Endothelial cell of umbilical vein (primary cell): ENCODE measurements at regions not wholly inside any gene's neighbourhood (a gene's known extent, or its start where the extent isn't known, plus 50 kb on each side); places are given as distances from the start of the nearest gene placed in this dataset.

Experiments
- BruUV-seq: library from RNA; stranded (reverse); fragments of 400-500 nt; replicated peaks from 2 replicates; lab custom pipeline; 2021; lab: Mats Ljungman, UMichigan
- CTCF ChIA-PET: fragments of 300-600, 350-600 bp; sonication (Branson Sonifier 250); formaldehyde crosslinking; loops from one replicate; lab custom pipeline; 2021; ENCODE audit warnings: antibody characterized with exemption, inconsistent platforms; lab: Charles Lee
- POLR2A ChIA-PET: fragments of 300-600, 350-600 bp; sonication (Branson Sonifier 250); formaldehyde crosslinking; loops from one replicate; lab custom pipeline; 2021; ENCODE audit warnings: antibody characterized with exemption, inconsistent platforms; lab: Charles Lee
- DNase-seq: peaks from one replicate; pipeline ENCODE4 v3.0.0-alpha.2; 2011; ENCODE audit warnings: low read depth, low spot score
- FAIRE-seq: peaks from 2 replicates; lab custom pipeline; 2011; peaks lifted over from hg19 to GRCh38; lab: Jason Lieb, UNC
- H2AFZ ChIP-seq: 2 replicates; pipeline ENCODE4 v1.6.0; 2012; ENCODE audit warnings: low read depth, low read length, control low read depth, inconsistent platforms
- H3K27ac ChIP-seq: 2 replicates; pipeline ENCODE4 v1.5.1; 2011; ENCODE audit warnings: low read depth, mild to moderate bottlenecking, control low read depth, low read length, moderate library complexity; ENCODE audit not compliant: insufficient read depth
- H3K27me3 ChIP-seq, 2 experiments: 2 replicates each; pipeline versions ENCODE4 v1.6.0 to v1.6.1; 2011; ENCODE audit warnings: low read length in 2 of 2, mixed read lengths in 1 of 2; ENCODE audit not compliant: control insufficient read depth in 2 of 2, insufficient read depth in 2 of 2
- H3K36me3 ChIP-seq, 2 experiments: 2 replicates in 1 of 2; 3 replicates in 1 of 2; pipeline ENCODE4 v1.5.1; 2011; ENCODE audit warnings: low read length in 2 of 2, mild to moderate bottlenecking in 1 of 2, moderate library complexity in 1 of 2; ENCODE audit not compliant: control insufficient read depth in 2 of 2, insufficient read depth in 2 of 2; ENCODE audit errors: extremely low read depth in 1 of 2
- H3K4me1 ChIP-seq: 3 replicates; pipeline ENCODE4 v1.5.1; 2011; ENCODE audit warnings: mild to moderate bottlenecking, low read length; ENCODE audit not compliant: control insufficient read depth, insufficient read depth; ENCODE audit errors: extremely low read depth
- H3K4me2 ChIP-seq: 2 replicates; pipeline ENCODE4 v1.6.1; 2011; ENCODE audit warnings: low read length, control low read depth, mixed read lengths; ENCODE audit not compliant: insufficient read depth
- H3K4me3 ChIP-seq, 3 experiments: fragments of 200-600 bp in 1 of 3; sonication (generic), shearing (Covaris generic) in 1 of 3; replicated peaks in 1 of 3; 2 replicates each; pipeline ENCODE4 v1.5.1; 2011 to 2016; ENCODE audit warnings: control low read depth in 3 of 3, low read length in 3 of 3, mild to moderate bottlenecking in 2 of 3, inconsistent platforms in 1 of 3, low read depth in 1 of 3, moderate library complexity in 1 of 3; ENCODE audit not compliant: insufficient read depth in 1 of 3
- H3K79me2 ChIP-seq: 2 replicates; pipeline ENCODE4 v1.6.0; 2012; ENCODE audit warnings: low read length, inconsistent platforms; ENCODE audit not compliant: control insufficient read depth, insufficient read depth
- H3K9ac ChIP-seq: replicated peaks from 2 replicates; pipeline ENCODE3; 2011; ENCODE audit warnings: low read length, control low read depth; ENCODE audit not compliant: insufficient read depth; ENCODE audit errors: extremely low read depth
- H3K9me1 ChIP-seq: replicated peaks from 3 replicates; pipeline ENCODE4 v1.6.0; 2011; ENCODE audit warnings: mild to moderate bottlenecking, low read length; ENCODE audit not compliant: control insufficient read depth, insufficient read depth; ENCODE audit errors: extremely low read depth
- H3K9me3 ChIP-seq: replicated peaks from 2 replicates; pipeline ENCODE4 v1.5.1; 2012; ENCODE audit warnings: low read length, inconsistent platforms; ENCODE audit not compliant: control insufficient read depth, insufficient read depth
- H4K20me1 ChIP-seq: replicated peaks from 2 replicates; pipeline ENCODE3; 2011; ENCODE audit warnings: mild to moderate bottlenecking, low read length; ENCODE audit not compliant: control insufficient read depth, insufficient read depth; ENCODE audit errors: extremely low read depth
- CTCF ChIP-seq, 2 donors: IDR thresholded peaks; 1 replicate in 1 of 2; 2 replicates in 1 of 2; pipeline ENCODE4 v1.5.1; 2011; ENCODE audit warnings: low read length in 2 of 2, mild to moderate bottlenecking in 2 of 2, moderate library complexity in 2 of 2, control low read depth in 1 of 2, inconsistent platforms in 1 of 2, low read depth in 1 of 2; ENCODE audit not compliant: insufficient read depth in 1 of 2; ENCODE audit errors: extremely low read depth in 1 of 2
- EZH2 ChIP-seq: IDR thresholded peaks from 2 replicates; pipeline ENCODE4 v1.6.1; 2012; ENCODE audit warnings: borderline replicate concordance, low read depth, mild to moderate bottlenecking, moderate library complexity, low read length, inconsistent platforms; ENCODE audit not compliant: severe bottlenecking
- FOS ChIP-seq: IDR thresholded peaks from 2 replicates; pipeline ENCODE4 v1.6.1; 2011; ENCODE audit warnings: mild to moderate bottlenecking, low read length, moderate library complexity, borderline replicate concordance; ENCODE audit not compliant: insufficient read depth
- GATA2 ChIP-seq: IDR thresholded peaks from 2 replicates; pipeline ENCODE4 v1.7.0; 2011; ENCODE audit warnings: low read depth, mild to moderate bottlenecking, moderate library complexity, mixed read lengths, low read length; ENCODE audit not compliant: insufficient read length, insufficient read depth
- JUN ChIP-seq: IDR thresholded peaks from 2 replicates; pipeline ENCODE4 v1.6.1; 2011; ENCODE audit warnings: borderline replicate concordance, low read depth; ENCODE audit not compliant: insufficient read length, insufficient read depth
- MYC ChIP-seq: IDR thresholded peaks from one replicate; pipeline ENCODE4 v1.6.1; 2011; ENCODE audit warnings: mild to moderate bottlenecking, low read depth, low read length
- POLR2A ChIP-seq: IDR thresholded peaks from 2 replicates; pipeline ENCODE4 v1.6.1; 2012; ENCODE audit warnings: low read depth, mild to moderate bottlenecking, control low read depth, low read length
- POLR2AphosphoS5 ChIP-seq: IDR thresholded peaks from 2 replicates; pipeline ENCODE4 v1.6.1; 2012; ENCODE audit warnings: low read depth, mild to moderate bottlenecking, control low read depth, low read length, moderate library complexity; ENCODE audit not compliant: insufficient read depth
- dilution Hi-C: fragments of 300-500 bp; cut with MboI; formaldehyde crosslinking; loops from one replicate; pipeline ENCODE4 v1.15.0; 2019; ENCODE audit warnings: low sequenced_read_pairs; ENCODE audit not compliant: extremely low pct_ligation_motif_present
- intact Hi-C: fragments of 100-400 bp; cut with micrococcal nuclease; formaldehyde crosslinking; loops from one replicate; pipeline ENCODE4 v1.10.0; 2022

GRCh38 chr3:150096700-150097587 lies 126.2 kb upstream of the PFN2 start:
- ChIA-PET CTCF (no interaction called here), POLR2A (no interaction called here)
- DNase-seq (no peak), FAIRE-seq (no peak)
- Histone ChIP-seq H3K27ac (no peak overlapping the region), H3K9me1 (no peaks in the 10 kb centered on the region), H3K4me1 (no peaks in the 10 kb centered on the region), H4K20me1 (no peaks in the 10 kb centered on the region), H3K9me3 (no peaks in the 10 kb centered on the region), H3K4me3 (no peak overlapping the region), H3K4me2 (no peak overlapping the region), H3K27me3 (peaks cover 0 to under 1% of the 10 kb centered on the region in 2 experiments), H3K79me2 (no peaks in the 10 kb centered on the region), H3K36me3 (no peaks in the 10 kb centered on the region), H2AFZ (no peak overlapping the region), H3K9ac (no peak overlapping the region)
- intact Hi-C loops (no loop called here), dilution Hi-C loops (no loop called here)
- no TSS peak for BruUV-seq
- TF ChIP-seq GATA2 = no peak
- no peak for TF ChIP-seq POLR2AphosphoS5
- no peak for TF ChIP-seq EZH2
- no peak for TF ChIP-seq MYC
- no peak for TF ChIP-seq POLR2A
- TF ChIP-seq JUN = no peak

- intact Hi-C loops (no loop called here), dilution Hi-C loops (no loop called here)
- ChIA-PET POLR2A (no interaction called here), CTCF (no interaction called here)
- Histone ChIP-seq H3K9me1 (no peaks in the 10 kb centered on the region), H3K4me1 (no peaks in the 10 kb centered on the region), H3K79me2 (no peaks in the 10 kb centered on the region), H3K9ac (no peak overlapping the region), H2AFZ (no peak overlapping the region), H3K9me3 (no peaks in the 10 kb centered on the region), H3K36me3 (no peaks in the 10 kb centered on the region), H3K27ac (no peak overlapping the region), H3K4me2 (no peak overlapping the region), H3K4me3 (no peak overlapping the region), H3K27me3 (peaks cover 2 to 3% of the 10 kb centered on the region in 2 experiments), H4K20me1 (no peaks in the 10 kb centered on the region)
- BruUV-seq = no TSS peak
- FAIRE-seq (no peak), DNase-seq (no peak)
- TF ChIP-seq EZH2 (no peak), CTCF (IDR thresholded peaks at IDR 0.05; ENCODE audit: extremely low read depth in 1 of 2, insufficient read depth in 1 of 2, low read depth in 1 of 2, low read length in 2 of 2) (no peak), FOS (peak; percentile 34)
These were observed 123.6 kb upstream of the PFN2 start for GRCh38 chr3:150094150-150094933.
